IPS-18a (cell line): ENCODE measurements at regions not wholly inside any gene's neighbourhood (a gene's known extent, or its start where the extent isn't known, plus 50 kb on each side); places are given as distances from the start of the nearest gene placed in this dataset.
"Not testable (repeated sequence)": the region's sequence is repeated elsewhere in the genome, so short reads cannot be mapped to it uniquely, and the experiment has no call there.

ENCODE experiments used
- H3K27ac ChIP-seq: one replicate; pipeline ENCODE4 v1.5.1; 2013; ENCODE audit warnings: low read length
- H3K27me3 ChIP-seq: one replicate; pipeline ENCODE4 v1.6.1; 2013; ENCODE audit warnings: mild to moderate bottlenecking, low read length; ENCODE audit not compliant: control insufficient read depth, insufficient read depth
- H3K36me3 ChIP-seq: one replicate; pipeline ENCODE4 v1.6.1; 2013; ENCODE audit warnings: low read depth, low read length; ENCODE audit not compliant: control insufficient read depth
- H3K4me1 ChIP-seq: one replicate; pipeline ENCODE4 v1.6.1; 2013; ENCODE audit warnings: low read depth, low read length; ENCODE audit not compliant: control insufficient read depth
- H3K4me3 ChIP-seq: one replicate; pipeline ENCODE4 v1.5.1; 2013; ENCODE audit warnings: low read length
- H3K9ac ChIP-seq: one replicate; pipeline ENCODE4 v1.6.1; 2013; ENCODE audit warnings: mild to moderate bottlenecking, low read length, moderate library complexity
- H3K9me3 ChIP-seq: one replicate; pipeline ENCODE4 v1.6.1; 2013; ENCODE audit warnings: low read depth, low read length; ENCODE audit not compliant: control insufficient read depth

DNA sequence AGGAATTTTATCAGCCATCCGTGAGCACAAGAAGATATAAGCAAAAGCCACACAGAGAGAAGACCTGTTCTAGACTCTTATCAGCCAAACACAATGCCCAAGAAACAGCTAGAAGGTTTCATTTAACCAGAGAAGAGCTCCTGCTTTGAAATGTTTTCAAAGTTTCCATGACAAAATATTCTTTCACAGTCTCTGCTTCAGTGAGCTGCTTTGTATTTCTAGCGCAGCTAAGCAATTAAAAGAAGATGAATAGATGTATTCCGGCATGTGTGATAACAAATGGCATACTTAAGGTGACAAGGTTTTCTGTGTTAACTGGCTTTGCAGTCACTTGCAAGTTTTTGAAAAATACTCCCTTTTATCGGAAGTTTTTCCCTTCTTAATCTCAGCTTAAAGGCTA lies 78.9 kb upstream of the NXPH1 start:
- no peak overlapping the region for H3K27ac ChIP-seq
- peaks cover 6% of the 10 kb centered on the region for H3K9me3 ChIP-seq
- no peak overlapping the region for H3K9ac ChIP-seq
- no peaks in the 10 kb centered on the region for H3K36me3 ChIP-seq
- no peak overlapping the region for H3K4me3 ChIP-seq
- H3K27me3 ChIP-seq: no peaks in the 10 kb centered on the region
- H3K4me1 ChIP-seq: peaks cover under 1% of the 10 kb centered on the region

DNA sequence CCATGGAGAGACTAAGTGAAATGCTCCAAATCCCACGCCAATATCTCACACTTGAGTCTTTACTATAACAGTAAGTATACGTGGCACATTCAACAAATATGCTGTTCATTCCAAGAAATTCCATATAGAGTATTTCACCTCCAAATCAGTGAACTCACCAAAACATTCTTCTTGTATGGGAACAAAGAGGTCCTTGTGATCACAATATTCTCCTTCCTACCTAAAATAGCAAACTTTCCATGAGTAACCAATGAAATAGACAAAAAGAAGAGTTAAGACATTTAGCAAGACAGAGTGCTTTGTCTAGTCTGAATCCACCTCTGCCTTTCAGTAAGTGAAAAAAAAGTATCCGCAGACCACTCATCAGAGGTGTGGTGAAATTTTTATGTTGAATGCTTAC lies 77.3 kb upstream of the NXPH1 start:
- H3K9ac ChIP-seq: no peak overlapping the region
- no peak overlapping the region for H3K4me3 ChIP-seq
- H3K9me3 ChIP-seq: peaks cover 6% of the 10 kb centered on the region
- peaks cover 16% of the 10 kb centered on the region for H3K4me1 ChIP-seq
- H3K27me3 ChIP-seq: no peaks in the 10 kb centered on the region
- H3K36me3 ChIP-seq: no peaks in the 10 kb centered on the region
- H3K27ac ChIP-seq: no peak overlapping the region

DNA sequence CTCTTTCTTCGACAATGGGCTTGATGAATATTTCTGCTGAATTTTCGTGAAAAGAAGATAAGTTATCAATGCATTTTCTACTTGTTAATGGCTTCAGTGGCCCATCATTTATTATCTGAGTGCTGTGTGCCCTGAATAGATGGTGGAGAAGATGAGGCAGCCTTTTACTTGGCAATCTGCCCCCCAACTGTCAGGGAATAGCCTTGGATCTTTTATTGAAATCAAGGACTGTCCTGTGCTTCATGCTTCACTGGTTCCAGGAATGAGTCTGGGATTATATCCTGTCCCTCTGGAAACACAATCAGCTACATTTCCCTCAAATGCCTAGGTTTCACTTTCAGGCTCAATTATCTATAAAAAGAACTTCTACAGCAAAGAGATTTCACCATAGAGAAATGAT lies 75.9 kb upstream of the NXPH1 start:
- H3K9me3 ChIP-seq: peaks cover 6% of the 10 kb centered on the region
- no peaks in the 10 kb centered on the region for H3K27me3 ChIP-seq
- no peaks in the 10 kb centered on the region for H3K36me3 ChIP-seq
- H3K9ac ChIP-seq: no peak overlapping the region
- H3K4me1 ChIP-seq: peaks cover 29% of the 10 kb centered on the region
- H3K4me3 ChIP-seq: no peak overlapping the region
- H3K27ac ChIP-seq: no peak overlapping the region

DNA sequence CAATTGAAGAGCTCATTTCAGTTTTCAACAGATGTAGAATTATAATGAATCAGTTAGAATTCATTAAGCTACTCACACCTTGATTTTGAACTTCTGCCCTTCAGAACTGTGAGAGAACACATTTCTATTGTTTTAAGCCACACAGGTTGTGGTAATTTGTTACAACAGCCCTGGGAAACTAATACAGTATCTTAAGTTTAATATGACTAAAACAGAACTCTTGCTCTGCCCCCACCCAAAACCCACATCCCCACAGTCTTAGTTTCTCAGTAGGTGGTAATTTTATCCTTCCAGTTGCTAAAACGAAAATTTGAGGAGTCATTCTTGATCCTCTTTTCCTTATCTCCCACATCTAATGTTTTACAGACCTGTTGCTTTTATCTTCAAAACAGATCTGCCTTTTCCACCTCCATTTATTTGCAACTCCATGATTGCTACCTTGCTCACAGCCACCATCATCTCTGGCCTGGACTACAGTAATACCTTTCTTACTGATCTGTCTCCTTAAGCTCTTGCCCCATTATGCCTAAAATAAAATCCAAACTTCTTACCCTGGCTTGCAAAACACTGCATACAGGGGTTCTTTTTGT lies 72.8 kb upstream of the NXPH1 start:
- no peak overlapping the region for H3K9ac ChIP-seq
- peak overlapping the region; percentile 56 for H3K27ac ChIP-seq
- H3K36me3 ChIP-seq: no peaks in the 10 kb centered on the region
- peaks cover 49% of the 10 kb centered on the region for H3K4me1 ChIP-seq
- H3K27me3 ChIP-seq: no peaks in the 10 kb centered on the region
- peak overlapping the region; percentile 12 for H3K4me3 ChIP-seq
- H3K9me3 ChIP-seq: peaks cover 6% of the 10 kb centered on the region

DNA sequence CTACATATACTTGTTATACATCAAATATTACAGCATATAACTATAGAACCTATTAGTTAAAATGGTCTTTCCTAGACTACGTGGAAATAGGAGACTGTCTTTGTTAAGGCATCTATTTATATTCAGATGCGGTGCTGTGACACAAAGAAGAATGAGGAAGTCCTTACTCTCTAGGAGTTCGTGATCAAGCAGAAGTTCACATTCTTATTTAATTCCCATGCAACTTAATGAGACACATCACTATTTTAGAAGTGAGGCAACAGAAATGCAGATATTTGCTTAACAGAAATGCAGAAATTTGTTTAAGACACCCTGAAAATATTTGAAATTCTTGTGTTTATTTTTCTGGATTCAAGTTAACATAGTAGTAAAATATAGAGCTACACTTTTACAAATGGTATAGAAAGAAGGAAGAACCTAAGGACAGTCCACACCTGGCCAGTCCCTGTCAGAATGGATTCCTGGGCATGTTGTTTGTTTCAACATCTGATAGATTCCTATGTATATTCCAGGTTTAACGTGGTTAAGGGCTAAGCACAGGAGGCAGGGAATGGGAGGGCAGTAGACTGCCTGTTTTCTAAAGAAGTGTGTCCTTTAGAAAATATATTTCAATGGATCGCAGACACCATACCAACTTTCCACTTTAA lies 70.6 kb upstream of the NXPH1 start:
- no peaks in the 10 kb centered on the region for H3K36me3 ChIP-seq
- H3K4me3 ChIP-seq: peak overlapping the region; percentile 25
- H3K27me3 ChIP-seq: no peaks in the 10 kb centered on the region
- peaks cover 49% of the 10 kb centered on the region for H3K4me1 ChIP-seq
- H3K9ac ChIP-seq: peak overlapping the region; percentile 54
- peaks cover 6% of the 10 kb centered on the region for H3K9me3 ChIP-seq
- peak overlapping the region; percentile 71 for H3K27ac ChIP-seq

DNA sequence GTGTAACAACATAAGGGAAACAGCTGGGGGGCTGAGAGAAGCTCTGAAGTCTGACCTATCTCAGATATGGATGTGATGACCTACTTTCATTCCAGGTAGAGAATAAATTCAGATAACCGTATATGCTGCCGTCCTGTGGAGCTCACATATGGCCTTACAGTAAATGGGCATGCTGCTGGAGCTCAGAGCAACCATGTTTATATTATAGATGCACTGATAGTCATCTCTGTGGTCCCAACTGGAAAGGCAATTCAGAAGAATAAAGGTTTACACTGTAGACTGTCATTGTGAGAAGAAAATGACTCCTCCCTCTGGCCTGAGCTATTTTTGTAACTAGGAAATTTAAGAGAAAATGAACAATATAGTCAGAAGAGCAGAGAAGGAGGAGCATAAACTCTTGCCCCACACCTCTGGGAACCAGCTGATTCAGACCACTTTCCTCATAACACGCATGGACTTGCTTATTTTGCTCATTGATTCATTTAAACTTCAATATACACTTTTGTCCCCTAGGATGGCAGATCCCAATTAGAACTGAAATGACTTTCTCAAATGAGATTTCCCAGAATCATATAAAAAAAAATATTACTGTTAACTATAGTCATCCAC lies 69.9 kb upstream of the NXPH1 start:
- peaks cover 6% of the 10 kb centered on the region for H3K9me3 ChIP-seq
- peak overlapping the region; percentile 25 for H3K4me3 ChIP-seq
- no peaks in the 10 kb centered on the region for H3K36me3 ChIP-seq
- H3K27me3 ChIP-seq: no peaks in the 10 kb centered on the region
- peak overlapping the region; percentile 71 for H3K27ac ChIP-seq
- H3K9ac ChIP-seq: peak overlapping the region; percentile 21
- H3K4me1 ChIP-seq: peaks cover 49% of the 10 kb centered on the region

DNA sequence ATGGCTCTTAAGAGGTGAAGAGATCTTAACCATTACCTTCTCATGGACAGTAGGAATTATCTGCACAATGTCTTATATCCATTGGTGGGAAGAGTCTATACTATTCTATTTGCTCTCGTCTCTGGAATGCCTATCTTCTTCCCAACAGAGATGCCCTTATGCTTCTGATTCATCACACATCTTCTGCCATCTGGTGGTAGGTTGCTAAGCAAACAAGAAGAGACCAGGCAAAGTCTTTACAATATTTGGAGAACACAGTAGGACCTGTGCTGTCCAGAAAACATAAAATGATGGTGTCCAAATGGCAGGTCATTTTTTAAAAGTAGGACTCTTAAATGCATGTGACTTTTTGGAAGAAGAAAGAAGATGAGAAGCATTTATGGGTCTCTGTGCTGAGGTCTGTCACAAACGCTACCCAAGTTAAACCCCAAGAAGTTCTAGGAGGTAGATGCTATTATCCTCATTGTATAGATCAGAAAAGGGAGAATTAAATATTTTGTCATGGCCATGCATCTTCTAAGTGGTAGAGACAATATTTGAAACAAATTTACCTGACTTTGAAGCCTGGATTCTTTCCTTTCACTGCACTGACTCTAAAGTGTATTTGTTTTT lies 67.8 kb upstream of the NXPH1 start:
- H3K27me3 ChIP-seq: no peaks in the 10 kb centered on the region
- H3K9ac ChIP-seq: no peak overlapping the region
- no peak overlapping the region for H3K4me3 ChIP-seq
- no peaks in the 10 kb centered on the region for H3K36me3 ChIP-seq
- H3K27ac ChIP-seq: no peak overlapping the region
- peaks cover 38% of the 10 kb centered on the region for H3K4me1 ChIP-seq
- no peaks in the 10 kb centered on the region for H3K9me3 ChIP-seq

DNA sequence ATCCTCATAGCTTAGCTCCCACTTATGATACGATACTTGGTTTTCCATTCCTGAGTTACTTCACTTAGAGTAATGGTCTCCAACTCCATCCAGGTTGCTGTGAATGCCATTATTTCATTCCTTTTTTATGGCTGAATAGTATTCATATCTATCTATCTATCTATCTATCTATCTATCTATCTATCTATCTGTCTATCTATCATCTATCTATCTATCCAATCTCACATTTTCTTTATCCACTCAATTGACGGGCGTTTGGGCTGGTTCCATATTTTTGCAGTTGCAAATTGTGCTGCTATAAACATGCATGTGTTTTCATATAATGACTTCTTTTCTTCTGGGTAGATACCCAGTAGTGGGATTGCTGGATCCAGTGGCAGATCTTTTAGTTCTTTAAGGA lies 65.4 kb upstream of the NXPH1 start:
- not testable (repeated sequence) for H3K9ac ChIP-seq, H3K27me3 ChIP-seq, H3K36me3 ChIP-seq, H3K27ac ChIP-seq, H3K4me3 ChIP-seq, H3K9me3 ChIP-seq
- H3K4me1 ChIP-seq: peaks cover 28% of the 10 kb centered on the region

DNA sequence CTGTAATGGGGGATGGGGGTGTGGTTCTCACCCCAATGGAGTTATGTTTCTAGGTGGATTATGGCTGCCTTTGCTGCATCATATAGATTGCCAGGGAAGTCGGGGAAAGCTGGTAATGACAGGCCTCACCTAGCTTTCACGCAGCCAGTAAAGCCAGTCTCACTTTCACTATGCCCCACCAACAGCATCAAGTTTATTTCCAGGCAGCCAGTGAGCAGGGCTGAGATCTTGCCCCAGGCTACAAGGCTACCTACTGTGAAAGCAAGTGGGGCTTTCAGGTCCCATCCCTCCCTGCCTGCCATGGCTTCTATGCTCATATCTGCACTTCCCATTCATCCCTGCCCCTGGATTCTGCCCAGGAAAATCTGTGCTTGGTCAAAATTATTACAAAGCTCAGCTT lies 61.7 kb upstream of the NXPH1 start:
- Histone ChIP-seq H3K4me3 (no peak overlapping the region), H3K27ac (no peak overlapping the region)

DNA sequence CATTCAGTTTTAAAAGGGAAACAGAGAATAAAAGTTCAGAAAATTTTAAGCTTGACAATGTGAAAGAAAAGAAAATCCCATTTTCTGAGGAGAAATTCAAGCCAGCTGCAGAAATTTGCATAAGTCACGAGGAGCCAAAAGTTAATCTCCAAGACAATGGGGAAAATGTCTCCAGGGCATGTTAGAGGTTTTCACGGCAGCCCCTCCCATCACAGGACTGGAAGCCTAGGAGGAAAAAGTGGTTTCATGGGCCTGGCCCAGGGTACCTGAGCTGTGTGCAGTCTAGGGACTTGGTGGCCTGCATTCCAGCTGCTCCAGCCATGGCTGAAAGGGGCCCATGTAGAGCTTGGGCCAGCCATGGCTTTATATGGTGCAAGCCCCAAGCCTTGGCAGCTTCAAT lies 59.6 kb upstream of the NXPH1 start:
- Histone ChIP-seq H3K9me3 (no peaks in the 10 kb centered on the region), H3K27ac (no peak overlapping the region), H3K36me3 (no peaks in the 10 kb centered on the region), H3K27me3 (no peaks in the 10 kb centered on the region), H3K4me1 (peaks cover 20% of the 10 kb centered on the region), H3K9ac (no peak overlapping the region), H3K4me3 (no peak overlapping the region)

More for the DNA sequence above, 61.7 kb upstream of the NXPH1 start:
- peaks cover 13% of the 10 kb centered on the region for H3K4me1 ChIP-seq
- H3K36me3 ChIP-seq: no peaks in the 10 kb centered on the region
- no peaks in the 10 kb centered on the region for H3K9me3 ChIP-seq
- no peaks in the 10 kb centered on the region for H3K27me3 ChIP-seq
- H3K9ac ChIP-seq: no peak overlapping the region

DNA sequence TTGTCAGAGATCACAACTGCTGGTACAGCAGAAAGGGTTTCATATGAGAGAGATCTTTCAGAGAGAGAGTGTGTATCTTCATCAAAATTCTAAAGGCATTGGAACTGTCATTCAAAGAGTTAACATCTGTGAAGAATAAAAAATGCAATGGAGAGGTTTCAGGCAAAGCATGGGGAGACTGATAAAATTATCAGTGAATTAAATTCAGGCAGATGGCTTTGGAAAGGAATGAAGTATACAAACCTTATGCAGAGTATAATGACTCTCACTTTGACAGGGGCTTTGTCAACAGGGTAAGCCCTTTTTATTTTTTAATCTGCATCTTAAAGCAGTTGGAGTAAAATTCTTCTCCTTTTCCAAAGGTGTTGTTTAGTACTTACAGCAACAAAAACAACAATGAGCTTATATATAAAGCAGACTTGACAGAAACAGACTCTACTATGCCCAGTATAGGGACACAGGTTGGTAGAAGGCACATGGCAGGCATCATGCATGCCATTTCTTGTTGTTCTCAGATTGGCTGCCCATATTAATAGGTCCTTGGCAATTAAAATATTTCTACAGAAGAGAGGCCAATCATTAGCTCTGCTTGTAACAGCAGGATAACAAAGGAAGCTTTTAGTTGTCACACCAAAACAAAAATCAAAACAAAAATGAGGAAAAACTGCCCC lies 54.9 kb upstream of the NXPH1 start:
- Histone ChIP-seq H3K9ac (no peak overlapping the region), H3K4me1 (peaks cover 13% of the 10 kb centered on the region), H3K4me3 (no peak overlapping the region), H3K9me3 (no peaks in the 10 kb centered on the region), H3K36me3 (no peaks in the 10 kb centered on the region), H3K27ac (no peak overlapping the region), H3K27me3 (no peaks in the 10 kb centered on the region)
